CMK (cell line): ENCODE measurements at regions not wholly inside any gene's neighbourhood (a gene's known extent, or its start where the extent isn't known, plus 50 kb on each side); places are given as distances from the start of the nearest gene placed in this dataset.
A peak's percentile ranks its signal among the peaks of the same experiment; 100 is the strongest.
"Not testable (repeated sequence)": the region's sequence is repeated elsewhere in the genome, so short reads cannot be mapped to it uniquely, and the experiment has no call there.

Experiments used
- DNase-seq: peaks from one replicate; pipeline ENCODE4 v3.0.0-alpha.2; 2010; ENCODE audit warnings: low read depth

DNA sequence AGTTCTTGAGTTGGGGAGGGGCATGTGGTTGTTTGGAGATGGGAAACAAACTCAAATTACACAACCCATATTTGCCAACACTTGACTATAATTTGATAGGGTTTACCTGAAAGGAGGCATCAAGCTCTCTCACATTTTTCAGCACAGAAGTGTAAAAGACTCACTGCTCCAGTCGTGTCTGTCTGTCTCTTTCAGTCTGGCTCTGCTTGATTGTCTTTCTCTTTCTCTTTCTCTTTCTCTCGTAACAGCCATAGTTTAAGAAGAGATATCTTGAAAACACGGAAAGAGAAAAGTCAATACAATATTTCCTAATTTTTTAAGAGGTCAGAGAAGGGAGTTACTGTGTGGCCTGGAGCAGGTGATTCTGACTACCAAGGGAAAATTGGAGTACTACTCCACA is 413.6 kb upstream of the CXorf51A start:
- DNase-seq: no peak

DNA sequence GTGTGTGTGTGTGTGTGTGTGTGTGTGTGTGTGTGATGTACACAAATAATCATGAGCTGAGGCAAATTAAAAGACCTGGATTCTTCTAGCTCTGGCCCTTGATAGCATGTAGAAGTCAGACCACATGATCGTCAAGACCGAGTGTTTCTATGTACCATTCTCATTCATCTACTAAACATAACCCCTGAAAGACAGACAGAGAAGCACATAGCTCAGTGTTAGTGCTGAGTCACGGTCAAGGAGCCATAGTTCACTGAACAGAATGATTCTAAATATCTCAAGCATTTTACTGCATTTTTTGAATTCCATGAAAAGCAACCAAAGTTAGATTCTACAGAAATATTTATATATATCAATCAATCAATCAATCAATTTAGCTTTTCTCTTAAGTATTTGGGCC is 412.3 kb upstream of the CXorf51A start:
- DNase-seq: no peak

DNA sequence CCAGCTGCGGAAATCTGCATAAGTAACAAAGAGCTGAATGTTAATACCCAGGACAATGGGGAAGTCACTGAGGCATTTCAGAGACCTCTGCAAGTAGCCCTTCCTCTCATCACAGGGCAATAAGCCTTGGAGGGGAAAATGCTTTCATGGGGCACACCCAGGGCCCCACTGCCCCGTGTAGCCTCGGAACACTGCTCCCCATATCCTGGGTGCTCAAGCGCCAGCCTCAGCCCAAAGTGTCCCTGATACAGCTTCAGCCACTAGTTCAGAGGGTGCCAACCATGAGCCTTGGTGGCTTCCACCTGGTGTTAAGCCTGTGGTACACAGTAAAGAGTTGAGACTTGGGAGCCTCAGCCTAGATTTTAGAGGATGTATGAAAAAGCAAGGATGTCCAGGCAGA is 402.8 kb upstream of the CXorf51A start:
- no peak for DNase-seq

DNA sequence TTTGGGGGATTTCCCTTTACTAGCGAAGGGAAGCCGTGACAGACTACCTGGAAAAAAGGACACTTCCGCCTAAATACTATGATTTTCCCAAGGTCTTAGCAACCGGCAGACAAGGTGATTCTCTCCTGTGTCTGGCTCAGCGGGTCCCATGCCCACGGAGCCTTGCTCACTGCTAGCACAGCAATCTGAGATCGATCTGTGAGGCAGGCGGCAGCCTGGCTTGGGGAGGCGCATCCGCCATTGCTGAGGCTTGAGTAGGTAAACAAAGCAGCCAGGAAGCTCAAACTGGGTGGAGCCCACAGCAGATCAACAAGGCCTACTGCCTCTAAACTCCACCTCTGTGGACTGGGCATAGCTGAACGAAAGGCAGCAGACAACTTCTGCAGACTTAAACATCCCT is 385.9 kb upstream of the CXorf51A start:
- DNase-seq: not testable (repeated sequence)

DNA sequence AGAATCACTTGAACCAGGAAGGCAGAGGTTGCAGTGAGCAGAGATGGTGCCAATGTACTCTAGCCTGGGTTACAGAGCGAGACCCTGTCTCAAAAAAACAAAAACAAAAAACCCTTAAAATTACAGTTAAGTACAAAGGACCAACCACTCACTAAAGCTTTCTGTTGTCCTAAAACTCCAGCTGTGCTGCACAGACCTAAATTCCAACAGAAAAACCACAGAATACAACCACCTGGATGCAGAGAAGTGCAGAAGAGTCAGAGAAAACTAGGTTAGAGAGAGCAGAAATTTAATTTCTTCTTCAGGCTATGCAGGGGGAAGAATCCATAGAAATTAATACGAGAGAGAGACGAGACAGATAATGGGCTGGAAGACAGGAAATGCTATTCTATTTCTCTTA is 376.8 kb upstream of the CXorf51A start:
- no peak for DNase-seq

DNA sequence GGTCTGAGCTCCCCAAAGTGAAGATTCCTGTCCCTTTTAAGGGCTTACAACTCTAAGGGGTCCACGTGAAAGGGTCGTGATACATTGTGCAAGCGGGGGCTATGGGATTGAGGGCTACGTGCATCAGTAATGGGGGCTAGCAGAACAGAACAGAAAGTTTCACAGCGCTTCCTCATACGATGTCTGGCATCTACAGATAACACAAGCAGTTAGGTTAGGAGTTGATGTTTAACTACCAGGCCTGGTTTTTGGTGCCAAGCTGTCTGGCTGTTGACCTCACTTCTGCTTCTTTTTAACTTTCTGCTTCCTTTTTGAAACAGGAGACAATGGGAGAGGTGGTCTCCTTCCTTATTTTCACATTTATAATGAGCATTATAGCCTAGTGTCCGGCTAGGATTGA is 368.6 kb upstream of the CXorf51A start:
- DNase-seq: peak; percentile 63

DNA sequence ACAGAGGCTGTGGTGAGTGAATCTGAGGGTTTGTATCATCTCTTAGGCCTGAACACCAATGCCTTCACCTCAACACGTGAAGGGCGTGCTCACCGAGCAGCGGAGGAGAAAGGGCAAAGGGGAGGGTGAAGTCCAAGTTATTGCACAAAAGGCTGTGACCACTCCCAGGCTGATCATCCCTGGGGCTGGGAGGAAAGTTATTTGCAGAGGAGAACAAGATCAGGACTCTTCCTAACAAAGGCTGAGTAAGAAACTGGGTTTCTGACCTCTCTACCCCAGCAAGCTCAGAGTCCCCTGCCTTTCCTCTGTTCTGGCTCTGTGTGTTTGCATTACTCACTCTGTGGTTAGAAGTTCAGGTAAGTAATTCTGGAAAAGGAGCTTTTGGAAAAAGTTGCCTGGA is 366.3 kb upstream of the CXorf51A start:
- DNase-seq: no peak

DNA sequence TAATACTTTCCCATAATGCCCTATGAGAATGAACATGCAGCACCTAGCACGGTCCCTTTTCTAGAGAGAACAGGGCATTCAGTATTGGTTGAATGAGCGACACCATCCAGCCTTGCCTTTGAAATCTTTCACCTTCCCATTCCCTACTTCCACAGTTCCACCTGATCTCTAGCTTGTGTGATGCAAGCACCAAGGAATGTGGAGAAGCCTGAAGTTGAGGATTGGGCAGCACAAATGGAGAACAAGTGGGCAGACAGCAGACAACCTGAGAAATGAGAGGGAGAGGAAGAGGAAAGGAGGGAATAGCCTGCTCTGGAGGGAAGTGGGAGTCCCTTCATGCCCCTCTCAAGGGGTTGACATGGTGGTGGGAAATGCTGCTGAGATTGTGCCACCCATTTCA is 365.1 kb upstream of the CXorf51A start:
- DNase-seq: no peak

DNA sequence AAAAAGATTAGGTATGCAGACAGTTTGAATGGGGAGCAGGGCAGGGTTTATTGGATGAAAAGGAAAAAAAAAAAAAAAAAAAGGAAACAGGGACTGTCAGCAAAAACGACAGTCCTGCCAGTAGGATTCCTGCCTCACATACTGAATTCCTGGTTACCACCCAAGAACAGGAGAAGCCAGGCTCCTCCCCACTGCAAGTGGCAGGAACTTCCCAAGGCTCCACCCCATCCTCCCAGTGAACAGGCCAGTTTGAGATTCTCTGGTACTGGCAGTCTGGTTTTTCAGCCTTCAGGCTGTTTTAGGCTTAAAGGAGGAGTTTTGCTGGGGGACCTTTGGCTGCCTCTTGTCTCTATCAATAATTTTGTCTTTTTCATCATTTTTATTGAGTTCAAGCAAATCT is 360.0 kb upstream of the CXorf51A start:
- no peak for DNase-seq

DNA sequence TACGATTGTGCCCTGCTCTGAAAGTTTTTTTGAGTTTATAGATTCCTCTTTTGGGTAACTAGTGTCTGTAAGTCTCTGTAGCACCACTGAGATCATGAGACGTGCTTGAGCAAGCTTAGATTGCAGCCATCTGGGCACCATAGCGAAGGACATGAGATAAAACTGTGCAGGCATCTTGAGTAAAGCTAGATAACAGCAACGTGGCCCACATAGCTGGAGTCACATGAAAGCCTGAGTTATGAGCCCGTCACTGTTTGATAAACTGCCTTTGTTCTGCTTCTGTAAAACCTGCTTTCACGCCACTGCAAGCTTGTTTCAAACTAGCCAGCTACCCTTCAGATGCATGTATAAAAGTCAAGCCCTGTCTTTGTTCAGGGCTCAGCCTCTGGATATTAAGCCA is 359.1 kb upstream of the CXorf51A start:
- no peak for DNase-seq

DNA sequence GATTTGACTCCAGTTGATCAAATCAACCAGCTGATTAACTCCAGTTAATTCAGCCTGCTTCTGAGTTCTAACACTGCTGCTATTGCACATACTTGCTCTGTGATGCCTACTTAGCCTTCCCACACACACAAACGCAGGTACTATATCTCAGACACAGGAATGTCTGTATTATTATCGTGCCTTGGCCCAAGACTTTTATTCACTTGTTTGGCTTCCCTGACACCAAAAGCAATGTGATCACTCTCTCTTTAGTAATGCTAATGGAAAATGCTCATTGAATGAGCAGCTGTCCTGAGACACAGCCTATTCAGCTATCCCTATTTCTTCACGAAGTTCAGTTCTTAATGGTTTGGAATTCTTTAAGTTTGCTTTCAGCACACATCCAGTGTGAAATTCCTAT is 356.4 kb upstream of the CXorf51A start:
- DNase-seq: no peak
